OCI-LY7 (cell line): ENCODE measurements at regions not wholly inside any gene's neighbourhood (a gene's known extent, or its start where the extent isn't known, plus 50 kb on each side); places are given as distances from the start of the nearest gene placed in this dataset.

Experiments
- BruUV-seq: library from RNA; stranded (reverse); fragments of 400-500 nt; replicated peaks from 2 replicates; lab custom pipeline; 2021; lab: Mats Ljungman, UMichigan
- CTCF ChIA-PET: fragments of 300-600 bp; sonication (Branson Sonifier 250); formaldehyde crosslinking; loops from one replicate; lab custom pipeline; 2022; ENCODE audit warnings: antibody characterized with exemption; ENCODE audit not compliant: unreplicated experiment; lab: Charles Lee
- POLR2A ChIA-PET: fragments of 300-600 bp; sonication (Branson Sonifier 250); formaldehyde crosslinking; loops from one replicate; lab custom pipeline; 2022; ENCODE audit warnings: antibody characterized with exemption; lab: Charles Lee
- DNase-seq: peaks from one replicate; pipeline ENCODE4 v3.0.0-alpha.2; 2015; ENCODE audit warnings: low spot score
- H2AFZ ChIP-seq: fragments of 200-600 bp; sonication (generic), shearing (Covaris generic); 2 replicates; pipeline ENCODE4 v1.6.1; 2014; ENCODE audit warnings: mild to moderate bottlenecking, antibody characterized with exemption, low read length, moderate library complexity
- H3K27ac ChIP-seq: fragments of 200-600 bp; sonication (generic); 2 replicates; pipeline ENCODE4 v1.5.1; 2014; ENCODE audit warnings: mixed run types, low read depth, mild to moderate bottlenecking, moderate library complexity, low read length, inconsistent platforms; ENCODE audit not compliant: poor library complexity, severe bottlenecking
- H3K36me3 ChIP-seq: fragments of 200-600 bp; sonication (generic); 2 replicates; pipeline ENCODE4 v1.6.1; 2014; ENCODE audit warnings: mild to moderate bottlenecking, antibody characterized with exemption, low read length, moderate library complexity, mixed read lengths; ENCODE audit not compliant: insufficient read depth
- H3K4me1 ChIP-seq: fragments of 200-600 bp; sonication (generic); 2 replicates; pipeline ENCODE4 v1.5.1; 2014; ENCODE audit warnings: mild to moderate bottlenecking, low read length; ENCODE audit not compliant: insufficient read depth, poor library complexity, severe bottlenecking
- H3K4me2 ChIP-seq: fragments of 200-600 bp; sonication (generic); 2 replicates; pipeline ENCODE4 v1.6.1; 2014; ENCODE audit warnings: mild to moderate bottlenecking, low read length
- H3K4me3 ChIP-seq: fragments of 200-600 bp; sonication (generic); 2 replicates; pipeline ENCODE4 v1.5.1; 2014; ENCODE audit warnings: mild to moderate bottlenecking, low read depth, low read length; ENCODE audit not compliant: poor library complexity, severe bottlenecking
- H3K79me2 ChIP-seq: fragments of 200-600 bp; sonication (generic); 2 replicates; pipeline ENCODE4 v1.6.1; 2016; ENCODE audit warnings: low read depth, mild to moderate bottlenecking, low read length, moderate library complexity, mixed read lengths; ENCODE audit not compliant: insufficient read depth
- H3K9me2 ChIP-seq: fragments of 200-600 bp; sonication (generic); 2 replicates; pipeline ENCODE4 v1.6.1; 2016; ENCODE audit warnings: mild to moderate bottlenecking, low read length, mixed read lengths; ENCODE audit not compliant: insufficient read depth
- H3K9me3 ChIP-seq: fragments of 200-600 bp; sonication (generic); 2 replicates; pipeline ENCODE4 v1.6.1; 2014; ENCODE audit warnings: mild to moderate bottlenecking, mixed run types, low read length, mixed read lengths
- H4K20me1 ChIP-seq: fragments of 200-600 bp; sonication (generic); 2 replicates; pipeline ENCODE4 v1.6.1; 2014; ENCODE audit warnings: mild to moderate bottlenecking, antibody characterized with exemption, low read length, moderate library complexity, mixed read lengths; ENCODE audit not compliant: insufficient read depth
- EZH2phosphoT487 ChIP-seq: fragments of 200-600 bp; sonication (generic); IDR thresholded peaks from 2 replicates; pipeline ENCODE4 v1.6.1; 2018; ENCODE audit warnings: low read depth, borderline replicate concordance, mild to moderate bottlenecking, mixed run types, antibody characterized with exemption, low read length, moderate library complexity, mixed read lengths
- intact Hi-C: fragments of 100-400 bp; cut with micrococcal nuclease; formaldehyde crosslinking; loops from one replicate; pipeline ENCODE4 v1.10.0; 2022; ENCODE audit not compliant: unreplicated experiment
- TF ChIP-seq, protein P1 (sequence below): fragments of 200-600 bp; sonication (generic); conservative IDR thresholded peaks from 2 replicates; pipeline ENCODE4 v1.5.1; 2014; ENCODE audit warnings: mild to moderate bottlenecking, antibody characterized with exemption, low read length, moderate library complexity, mixed read lengths

DNA sequence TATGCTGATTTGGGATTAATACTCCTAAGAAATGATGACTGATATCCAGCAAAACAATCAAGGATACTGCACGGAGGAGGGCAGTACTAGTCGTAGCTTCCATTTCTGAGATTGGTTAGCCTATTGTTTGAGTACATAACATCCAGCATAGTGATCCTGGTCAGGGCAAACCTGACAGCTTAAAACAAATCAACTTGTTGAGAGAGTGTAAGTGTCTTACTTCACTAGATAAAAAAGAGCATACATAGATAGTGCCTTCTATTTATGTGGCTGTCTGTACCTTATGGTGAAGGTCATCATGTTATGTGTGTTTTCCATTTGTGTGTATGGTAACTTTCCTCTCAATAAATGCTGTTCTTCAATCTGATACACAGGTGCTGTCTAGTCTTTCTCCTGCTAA, 228.4 kb downstream of the PTGER3 start:
- intact Hi-C loops = no loop called here
- TF ChIP-seq EZH2phosphoT487 = no peak
- TF ChIP-seq, protein P1, sequence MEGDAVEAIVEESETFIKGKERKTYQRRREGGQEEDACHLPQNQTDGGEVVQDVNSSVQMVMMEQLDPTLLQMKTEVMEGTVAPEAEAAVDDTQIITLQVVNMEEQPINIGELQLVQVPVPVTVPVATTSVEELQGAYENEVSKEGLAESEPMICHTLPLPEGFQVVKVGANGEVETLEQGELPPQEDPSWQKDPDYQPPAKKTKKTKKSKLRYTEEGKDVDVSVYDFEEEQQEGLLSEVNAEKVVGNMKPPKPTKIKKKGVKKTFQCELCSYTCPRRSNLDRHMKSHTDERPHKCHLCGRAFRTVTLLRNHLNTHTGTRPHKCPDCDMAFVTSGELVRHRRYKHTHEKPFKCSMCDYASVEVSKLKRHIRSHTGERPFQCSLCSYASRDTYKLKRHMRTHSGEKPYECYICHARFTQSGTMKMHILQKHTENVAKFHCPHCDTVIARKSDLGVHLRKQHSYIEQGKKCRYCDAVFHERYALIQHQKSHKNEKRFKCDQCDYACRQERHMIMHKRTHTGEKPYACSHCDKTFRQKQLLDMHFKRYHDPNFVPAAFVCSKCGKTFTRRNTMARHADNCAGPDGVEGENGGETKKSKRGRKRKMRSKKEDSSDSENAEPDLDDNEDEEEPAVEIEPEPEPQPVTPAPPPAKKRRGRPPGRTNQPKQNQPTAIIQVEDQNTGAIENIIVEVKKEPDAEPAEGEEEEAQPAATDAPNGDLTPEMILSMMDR = no peak
- no peak for DNase-seq
- ChIA-PET CTCF (no interaction called here), POLR2A (no interaction called here)
- Histone ChIP-seq H3K9me2 (no peaks in the 10 kb centered on the region), H4K20me1 (no peaks in the 10 kb centered on the region), H3K36me3 (no peaks in the 10 kb centered on the region), H3K9me3 (no peaks in the 10 kb centered on the region), H3K27ac (no peak overlapping the region), H3K4me1 (no peaks in the 10 kb centered on the region), H3K4me3 (no peak overlapping the region), H3K79me2 (no peaks in the 10 kb centered on the region), H2AFZ (no peak overlapping the region), H3K4me2 (no peak overlapping the region)
- no TSS peak for BruUV-seq

DNA sequence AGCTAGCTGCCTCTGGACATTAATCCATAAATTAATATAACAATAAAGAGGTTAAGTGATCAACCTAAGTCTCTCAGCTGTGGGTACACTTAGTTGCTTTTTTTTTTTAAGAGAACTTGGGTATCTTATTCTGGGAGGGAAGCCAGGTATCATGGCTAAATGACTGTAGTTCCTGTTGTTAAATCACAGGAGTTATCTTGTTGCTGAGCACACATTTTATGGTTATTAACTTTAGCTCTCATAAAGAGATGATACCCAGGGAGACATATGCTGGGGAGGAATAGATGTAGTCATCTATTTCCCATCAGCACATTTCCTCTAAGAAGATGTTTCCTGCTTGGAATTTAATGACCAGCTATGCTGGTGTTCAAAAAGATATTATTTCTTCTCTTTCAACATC, 227.8 kb downstream of the PTGER3 start:
- no peak overlapping the region for H3K4me2 ChIP-seq
- H3K4me3 ChIP-seq = no peak overlapping the region
- no peak overlapping the region for H3K27ac ChIP-seq
- no peaks in the 10 kb centered on the region for H3K9me2 ChIP-seq
- no peak for DNase-seq
- no peaks in the 10 kb centered on the region for H4K20me1 ChIP-seq
- TF ChIP-seq, protein P1 = no peak
- H3K9me3 ChIP-seq = no peaks in the 10 kb centered on the region
- no TSS peak for BruUV-seq
- intact Hi-C loops = no loop called here
- ChIA-PET POLR2A (no interaction called here), CTCF (no interaction called here)
- H3K36me3 ChIP-seq = no peaks in the 10 kb centered on the region
- H2AFZ ChIP-seq = no peak overlapping the region
- no peaks in the 10 kb centered on the region for H3K79me2 ChIP-seq
- no peaks in the 10 kb centered on the region for H3K4me1 ChIP-seq

DNA sequence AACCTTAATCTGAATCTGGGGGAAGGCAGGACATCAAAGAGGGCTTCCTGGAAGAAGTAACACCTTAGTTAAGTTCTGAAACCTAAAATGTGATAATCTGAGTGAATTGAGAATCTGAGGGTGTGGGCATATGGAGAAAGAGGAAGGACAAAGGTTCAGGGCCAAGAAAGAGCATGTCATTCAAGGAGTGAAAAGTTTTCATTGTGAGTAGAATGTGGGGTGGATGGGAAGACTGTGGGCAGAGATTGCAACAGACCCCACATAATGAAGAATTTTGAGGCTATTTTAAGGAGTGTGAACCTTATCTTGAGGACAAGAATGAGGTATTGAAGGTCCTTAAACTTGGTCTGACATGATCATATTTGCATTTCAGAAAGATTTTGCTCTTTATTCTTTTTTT, 227.2 kb downstream of the PTGER3 start:
- BruUV-seq = no TSS peak
- DNase-seq = no peak
- H3K27ac ChIP-seq = no peak overlapping the region
- no peak overlapping the region for H3K4me3 ChIP-seq
- intact Hi-C loops = no loop called here
- no peak for TF ChIP-seq EZH2phosphoT487
- TF ChIP-seq, protein P1 = no peak
- no peaks in the 10 kb centered on the region for H3K9me2 ChIP-seq
- H3K36me3 ChIP-seq = no peaks in the 10 kb centered on the region
- H3K9me3 ChIP-seq = no peaks in the 10 kb centered on the region
- CTCF ChIA-PET = no interaction called here
- H3K4me2 ChIP-seq = no peak overlapping the region
- no peaks in the 10 kb centered on the region for H3K4me1 ChIP-seq
- H2AFZ ChIP-seq = no peak overlapping the region
- POLR2A ChIA-PET = no interaction called here
- no peaks in the 10 kb centered on the region for H3K79me2 ChIP-seq
- no peaks in the 10 kb centered on the region for H4K20me1 ChIP-seq
